Upper lobe of right lung (tissue), 1 donor: ENCODE measurements at regions not wholly inside any gene's neighbourhood (a gene's known extent, or its start where the extent isn't known, plus 50 kb on each side); places are given as distances from the start of the nearest gene placed in this dataset.

Source experiments
- ATAC-seq: fragments of 200-7000 bp; cut with Tn5 transposase; one replicate; pipeline ENCODE4 v1.9.1; 2020; ENCODE audit warnings: mild to moderate bottlenecking, moderate library complexity
- DNase-seq: peaks from one replicate; pipeline ENCODE4 v3.0.0-alpha.2; 2020
- H3K27ac ChIP-seq: fragments of 200-600 bp; one replicate; pipeline ENCODE4 v1.8.0; 2022
- H3K27me3 ChIP-seq: fragments of 200-600 bp; one replicate; pipeline ENCODE4 v1.8.0; 2022; ENCODE audit warnings: mild to moderate bottlenecking
- H3K36me3 ChIP-seq: fragments of 200-600 bp; one replicate; pipeline ENCODE4 v1.8.0; 2022
- H3K4me1 ChIP-seq: fragments of 200-600 bp; one replicate; pipeline ENCODE4 v1.8.0; 2022
- H3K4me3 ChIP-seq: fragments of 200-600 bp; one replicate; pipeline ENCODE4 v1.8.0; 2022; ENCODE audit warnings: mild to moderate bottlenecking
- H3K9me3 ChIP-seq: fragments of 200-600 bp; one replicate; pipeline ENCODE4 v1.8.0; 2022
- intact Hi-C: fragments of 100-400 bp; cut with DNase I; formaldehyde crosslinking; loops from one replicate; pipeline ENCODE4 v1.11.0; 2022
- TF ChIP-seq, protein P1 (sequence below): fragments of 200-600 bp; IDR thresholded peaks from one replicate; pipeline ENCODE4 v1.8.0; 2022; ENCODE audit warnings: antibody characterized with exemption
- donor health status: DM: no; HTN: yes; CAD: no; lungs with severe emphysema.

DNA sequence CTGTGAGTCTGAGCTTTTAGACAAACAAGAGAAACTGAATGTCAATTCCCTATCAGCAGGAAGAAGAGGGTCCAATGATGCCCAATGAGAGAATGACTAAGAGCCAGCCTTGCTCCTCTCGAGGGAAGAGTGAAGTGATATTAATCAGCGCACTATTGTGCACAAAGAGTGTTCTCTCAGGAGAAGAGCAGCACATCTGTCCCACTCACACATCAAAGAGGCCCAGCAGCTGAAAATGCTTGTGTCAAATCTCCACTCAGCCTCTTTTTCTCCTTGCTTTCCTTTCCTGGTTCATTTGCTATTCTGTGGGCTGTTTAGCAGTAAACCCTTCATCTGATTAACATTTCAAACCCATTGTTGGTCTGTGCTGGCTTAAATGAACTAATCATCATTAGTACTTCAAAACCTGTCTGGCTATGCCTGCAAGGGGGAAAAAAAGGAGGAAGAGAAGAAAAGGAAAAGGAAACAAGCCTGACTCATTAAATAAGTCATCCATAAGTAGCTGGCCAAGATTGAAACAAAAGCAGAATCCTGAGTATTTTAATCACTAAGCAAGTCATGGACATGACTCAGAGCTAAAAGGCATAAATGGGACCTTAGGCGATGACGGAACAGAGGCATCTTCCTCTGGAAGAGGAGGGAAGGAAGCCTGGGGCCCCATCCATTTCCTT is 912.7 kb downstream of the TUSC7 start:
- intact Hi-C loops = no loop called here
- Histone ChIP-seq H3K9me3 (no peaks in the 10 kb centered on the region), H3K27me3 (no peaks in the 10 kb centered on the region), H3K27ac (no peak overlapping the region), H3K4me3 (no peak overlapping the region), H3K36me3 (no peaks in the 10 kb centered on the region), H3K4me1 (no peaks in the 10 kb centered on the region)
- DNase-seq = no peak
- no peak for ATAC-seq
- TF ChIP-seq, protein P1, sequence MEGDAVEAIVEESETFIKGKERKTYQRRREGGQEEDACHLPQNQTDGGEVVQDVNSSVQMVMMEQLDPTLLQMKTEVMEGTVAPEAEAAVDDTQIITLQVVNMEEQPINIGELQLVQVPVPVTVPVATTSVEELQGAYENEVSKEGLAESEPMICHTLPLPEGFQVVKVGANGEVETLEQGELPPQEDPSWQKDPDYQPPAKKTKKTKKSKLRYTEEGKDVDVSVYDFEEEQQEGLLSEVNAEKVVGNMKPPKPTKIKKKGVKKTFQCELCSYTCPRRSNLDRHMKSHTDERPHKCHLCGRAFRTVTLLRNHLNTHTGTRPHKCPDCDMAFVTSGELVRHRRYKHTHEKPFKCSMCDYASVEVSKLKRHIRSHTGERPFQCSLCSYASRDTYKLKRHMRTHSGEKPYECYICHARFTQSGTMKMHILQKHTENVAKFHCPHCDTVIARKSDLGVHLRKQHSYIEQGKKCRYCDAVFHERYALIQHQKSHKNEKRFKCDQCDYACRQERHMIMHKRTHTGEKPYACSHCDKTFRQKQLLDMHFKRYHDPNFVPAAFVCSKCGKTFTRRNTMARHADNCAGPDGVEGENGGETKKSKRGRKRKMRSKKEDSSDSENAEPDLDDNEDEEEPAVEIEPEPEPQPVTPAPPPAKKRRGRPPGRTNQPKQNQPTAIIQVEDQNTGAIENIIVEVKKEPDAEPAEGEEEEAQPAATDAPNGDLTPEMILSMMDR = no peak

DNA sequence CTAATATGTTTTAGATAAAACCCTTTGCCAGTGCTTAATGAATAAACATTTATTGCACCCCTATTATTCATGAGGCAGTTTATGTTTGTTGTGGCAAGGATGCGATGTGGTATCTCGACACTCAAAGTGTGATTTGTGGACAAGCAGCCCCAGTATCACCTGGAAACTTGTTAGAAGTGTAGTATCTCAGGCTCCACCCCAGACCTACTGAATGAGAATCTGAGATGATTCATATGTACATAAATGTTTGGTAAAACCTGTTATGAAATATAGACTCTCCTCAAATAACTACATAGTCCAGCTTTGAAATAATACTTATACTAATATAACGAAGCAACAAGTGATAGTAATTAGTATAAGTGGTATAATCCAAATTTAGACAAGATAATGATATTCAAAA is 914.8 kb downstream of the TUSC7 start:
- no peaks in the 10 kb centered on the region for H3K27me3 ChIP-seq
- TF ChIP-seq, protein P1 = no peak
- intact Hi-C loops = no loop called here
- H3K36me3 ChIP-seq = no peaks in the 10 kb centered on the region
- no peaks in the 10 kb centered on the region for H3K4me1 ChIP-seq
- H3K27ac ChIP-seq = no peak overlapping the region
- no peak for DNase-seq
- ATAC-seq = no peak
- no peak overlapping the region for H3K4me3 ChIP-seq
- H3K9me3 ChIP-seq = no peaks in the 10 kb centered on the region

DNA sequence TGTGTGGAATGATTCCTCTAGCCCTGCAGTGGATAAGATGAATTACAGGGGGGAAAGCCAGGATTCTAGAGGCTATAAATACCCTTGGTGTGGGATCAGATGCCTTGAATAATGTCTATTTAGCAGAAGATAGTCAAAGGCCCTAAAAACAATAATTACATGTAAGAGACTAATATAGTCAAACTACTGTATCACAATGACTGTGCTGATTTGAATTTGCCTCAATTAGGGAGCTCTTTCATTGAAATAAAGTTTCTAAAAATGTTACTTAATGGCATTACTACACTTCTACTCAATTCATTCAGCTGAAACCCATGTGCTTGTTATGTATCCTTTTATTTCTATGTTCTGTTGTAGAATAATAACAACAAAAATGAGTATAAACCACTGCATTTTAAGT is 915.6 kb downstream of the TUSC7 start:
- DNase-seq (no peak), ATAC-seq (no peak)
- intact Hi-C loops = no loop called here
- Histone ChIP-seq H3K27ac (no peak overlapping the region), H3K36me3 (no peaks in the 10 kb centered on the region), H3K9me3 (no peaks in the 10 kb centered on the region), H3K4me1 (no peaks in the 10 kb centered on the region), H3K4me3 (no peak overlapping the region), H3K27me3 (no peaks in the 10 kb centered on the region)
- TF ChIP-seq, protein P1 = no peak

DNA sequence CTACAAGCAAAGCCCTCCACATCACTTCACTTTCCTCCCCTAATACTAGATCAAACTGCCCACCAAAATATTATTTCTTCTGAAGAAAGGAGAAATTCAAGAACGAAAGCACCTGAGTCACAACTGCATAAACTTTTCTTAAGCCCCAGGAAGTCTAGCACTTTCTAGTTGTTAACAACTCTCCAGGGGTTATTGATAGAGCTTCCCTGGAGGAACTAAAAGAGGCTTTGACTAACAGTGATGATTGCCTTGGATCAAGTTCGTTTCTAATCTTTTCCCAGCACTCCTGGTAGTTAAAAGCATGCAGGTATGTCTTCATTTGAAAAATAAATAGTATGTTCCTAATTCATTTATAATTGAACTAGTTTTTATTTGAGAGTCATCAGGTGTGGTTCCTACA is 917.0 kb downstream of the TUSC7 start:
- H3K27me3 ChIP-seq = no peaks in the 10 kb centered on the region
- no peaks in the 10 kb centered on the region for H3K36me3 ChIP-seq
- H3K4me3 ChIP-seq = no peak overlapping the region
- ATAC-seq (no peak), DNase-seq (no peak)
- no peak overlapping the region for H3K27ac ChIP-seq
- no peaks in the 10 kb centered on the region for H3K4me1 ChIP-seq
- H3K9me3 ChIP-seq = no peaks in the 10 kb centered on the region
- intact Hi-C loops = no loop called here
- TF ChIP-seq, protein P1 = no peak

DNA sequence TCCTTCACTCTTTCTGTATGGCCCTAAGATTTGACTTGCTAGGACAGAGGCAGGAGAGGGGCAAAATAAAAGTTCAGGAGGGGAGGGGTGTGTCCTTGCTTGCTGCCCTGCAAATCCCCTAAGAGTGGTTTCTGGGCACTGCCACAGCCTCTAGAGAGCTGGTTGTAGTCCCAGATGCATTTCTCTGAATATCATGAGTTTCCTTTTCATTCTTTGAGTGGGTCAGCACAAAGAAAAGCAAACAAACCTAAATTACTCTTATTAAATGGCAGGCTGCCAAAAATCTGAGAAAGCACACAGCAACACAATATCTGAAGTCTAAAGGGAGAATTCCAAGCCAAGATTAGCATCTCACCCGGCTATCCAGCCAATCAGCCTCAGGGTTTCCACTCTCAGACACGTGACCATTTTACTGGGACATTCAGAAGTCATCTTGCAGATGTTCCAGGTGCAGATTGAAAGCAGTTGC is 919.3 kb downstream of the TUSC7 start:
- intact Hi-C loops = no loop called here
- ATAC-seq = peak; percentile 88
- no peak for DNase-seq

More for the DNA sequence above, 919.3 kb downstream of the TUSC7 start:
- Histone ChIP-seq H3K4me3 (no peak overlapping the region), H3K27ac (no peak overlapping the region), H3K4me1 (no peaks in the 10 kb centered on the region), H3K9me3 (no peaks in the 10 kb centered on the region), H3K27me3 (no peaks in the 10 kb centered on the region), H3K36me3 (no peaks in the 10 kb centered on the region)
- TF ChIP-seq, protein P1 = no peak
